DMS114 treated with DMSO at 0.1 percent for 48 hours (cell line): ENCODE measurements at regions not wholly inside any gene's neighbourhood (a gene's known extent, or its start where the extent isn't known, plus 50 kb on each side); places are given as distances from the start of the nearest gene placed in this dataset.

Source experiments
- DNase-seq: peaks from one replicate; lab custom pipeline; 2025; ENCODE audit not compliant: unreplicated experiment; lab: John Stamatoyannopoulos, UW

DNA sequence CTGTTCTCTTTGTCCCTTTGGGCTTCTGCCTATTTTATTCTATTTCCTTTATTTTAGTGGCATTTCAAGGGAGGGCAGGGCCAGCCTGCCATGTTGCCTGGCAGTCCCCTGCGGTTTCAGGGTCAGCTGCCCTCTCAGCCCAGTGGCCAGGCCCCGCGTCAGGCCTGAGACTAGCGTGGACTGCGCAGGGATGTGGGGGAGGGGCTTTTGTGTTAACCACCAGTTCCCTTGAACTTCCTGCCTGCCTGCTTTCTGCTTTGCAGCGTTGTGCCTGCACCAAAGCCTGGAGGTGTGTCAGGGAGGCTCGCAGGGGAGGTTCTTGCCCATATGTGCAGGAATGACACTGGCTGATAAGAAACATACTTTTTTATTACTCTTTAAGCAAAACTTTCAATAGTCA, 157.6 kb downstream of the SLC35B3 start:
- DNase-seq, result no peak

DNA sequence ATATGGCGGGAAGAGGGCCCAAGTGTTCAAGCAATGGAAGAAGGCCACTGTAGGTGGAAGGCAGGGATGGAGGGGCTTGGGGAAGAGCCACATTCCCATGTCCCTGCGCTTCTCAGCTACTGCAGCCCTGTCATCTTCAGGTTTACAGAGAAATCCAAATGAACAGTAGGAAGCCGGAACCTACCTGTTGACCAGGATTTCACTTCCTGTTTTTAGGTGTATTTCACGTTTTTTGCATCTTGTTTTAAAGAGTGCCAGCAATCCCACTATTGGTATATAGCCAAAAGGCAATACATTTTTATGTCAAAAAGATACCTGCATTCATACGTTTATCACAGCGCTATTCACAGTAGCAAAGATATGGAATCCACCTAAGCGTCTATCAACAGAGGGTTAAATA, 159.2 kb downstream of the SLC35B3 start:
- DNase-seq, result no peak

DNA sequence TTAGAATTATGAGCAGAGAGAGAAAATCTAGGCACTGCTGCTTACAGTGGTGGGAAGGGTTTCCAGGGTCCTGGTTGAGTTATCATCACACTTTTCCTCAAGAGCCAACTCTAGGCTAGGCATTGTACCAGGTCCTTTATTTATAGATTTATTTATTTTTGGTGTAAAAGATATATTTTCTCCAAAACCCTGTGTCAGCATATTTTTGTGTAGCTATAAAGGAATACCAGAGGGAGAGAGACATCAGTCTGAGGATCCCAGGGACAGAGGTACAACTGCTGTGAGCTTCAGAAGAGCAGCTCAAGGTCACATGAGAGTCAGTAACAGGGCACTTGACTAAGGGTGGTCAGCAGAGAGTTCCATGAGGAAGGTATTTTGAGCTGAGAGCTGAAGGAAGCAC, 159.7 kb downstream of the SLC35B3 start:
- DNase-seq, result no peak

DNA sequence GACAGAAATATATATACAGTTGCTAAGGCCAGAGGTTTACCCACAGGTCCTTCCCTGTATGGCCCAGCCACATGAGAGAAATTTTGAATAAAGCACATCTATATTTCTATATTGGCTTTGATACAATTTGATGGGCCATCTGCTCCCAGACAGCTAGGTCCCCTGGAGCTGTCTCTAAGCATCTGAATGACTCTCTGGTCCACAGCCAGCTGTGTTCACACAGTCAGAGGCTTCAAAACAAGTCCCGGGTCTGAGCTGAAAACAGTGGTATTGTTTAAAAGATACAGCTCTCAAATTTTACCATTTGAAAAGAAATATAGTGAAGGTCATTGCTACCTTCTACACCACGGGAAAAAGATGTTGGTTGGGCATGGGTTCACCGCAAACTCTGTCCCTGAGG, 161.1 kb downstream of the SLC35B3 start:
- DNase-seq, result no peak

DNA sequence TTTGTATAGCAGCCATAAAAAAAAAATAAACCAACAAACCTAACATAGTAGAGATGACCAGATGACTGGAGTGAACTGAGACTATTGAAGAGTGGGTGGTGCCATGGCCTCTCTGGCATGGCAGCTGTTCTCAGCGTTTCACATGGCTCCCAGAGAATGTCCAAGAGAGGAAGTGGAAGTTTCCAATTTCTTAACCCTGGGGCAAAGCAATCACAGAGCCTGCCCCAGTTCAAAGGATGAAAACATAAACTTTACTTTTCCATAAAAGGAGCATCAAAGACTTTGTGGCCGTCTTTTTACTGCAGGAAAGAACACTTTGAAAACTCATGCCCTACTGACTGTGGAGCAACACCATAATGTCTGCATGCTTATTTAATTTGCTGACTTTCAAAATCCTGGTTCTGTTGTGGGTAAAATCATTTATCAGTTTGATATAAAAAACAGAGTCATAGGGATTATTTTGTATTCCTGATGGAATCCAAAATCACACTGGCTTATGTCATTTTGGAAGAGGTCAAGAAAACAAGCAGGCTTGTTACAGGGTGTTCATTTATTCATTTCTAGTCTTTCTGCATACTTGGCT, 165.4 kb downstream of the SLC35B3 start:
- DNase-seq, result no peak

DNA sequence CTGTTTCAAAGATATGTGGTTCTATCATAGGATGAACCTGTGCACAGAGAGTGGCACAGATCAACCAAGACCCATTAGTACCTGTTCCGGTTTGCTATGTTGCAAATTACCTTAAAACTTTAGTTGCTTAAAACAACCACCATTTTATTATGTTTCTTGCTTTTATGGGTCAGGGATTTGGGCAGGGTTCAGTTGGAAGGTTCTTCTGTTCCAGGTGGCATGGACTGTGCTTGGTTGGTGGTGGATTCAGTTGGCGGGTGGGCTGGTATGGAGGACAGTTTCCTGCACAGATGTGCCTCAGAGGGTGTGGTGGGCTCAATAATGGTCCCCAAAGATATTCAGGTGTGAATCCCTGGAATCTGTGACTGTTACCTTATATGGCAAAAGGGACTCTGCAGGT, 166.3 kb downstream of the SLC35B3 start:
- DNase-seq, result no peak

DNA sequence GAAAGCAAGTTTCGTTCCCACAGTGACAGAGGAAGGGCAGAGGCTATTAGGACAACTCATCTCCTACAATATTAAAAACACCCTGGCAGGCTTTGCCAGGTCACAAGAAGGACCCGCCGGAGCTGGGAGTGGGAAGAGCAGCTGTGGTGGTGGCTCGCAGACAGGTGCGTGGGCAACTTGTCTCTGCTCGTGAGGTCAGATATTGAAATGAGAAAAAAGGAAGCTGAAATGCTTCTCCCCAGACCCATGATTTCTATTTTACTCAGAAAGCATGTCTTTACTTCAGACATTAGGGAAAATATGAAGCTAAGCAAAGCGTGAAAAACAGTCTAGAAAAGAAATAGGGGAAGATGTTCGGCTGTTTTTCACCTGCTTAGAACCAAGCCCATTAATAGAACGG, 166.3 kb upstream of the EEF1E1 start:
- DNase-seq, result no peak

DNA sequence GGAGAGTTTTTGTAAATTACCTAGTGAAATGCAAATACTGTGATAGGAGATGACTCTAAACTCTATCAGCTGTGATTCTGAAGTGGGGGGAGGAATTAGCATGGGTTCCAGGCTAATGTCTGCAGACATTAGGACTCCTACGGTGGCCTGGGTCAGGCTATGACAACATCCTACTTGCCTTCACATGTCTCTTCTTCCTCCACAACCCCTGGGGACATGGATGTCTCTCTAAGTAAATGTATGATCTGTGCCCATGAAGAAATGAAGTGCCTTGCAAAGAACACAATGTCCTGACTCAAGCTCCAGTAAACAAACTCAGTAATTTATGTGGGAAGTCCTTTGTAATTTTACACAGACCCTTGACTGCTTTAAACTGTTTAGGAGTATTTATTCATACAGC, 165.8 kb upstream of the EEF1E1 start:
- DNase-seq, result no peak

DNA sequence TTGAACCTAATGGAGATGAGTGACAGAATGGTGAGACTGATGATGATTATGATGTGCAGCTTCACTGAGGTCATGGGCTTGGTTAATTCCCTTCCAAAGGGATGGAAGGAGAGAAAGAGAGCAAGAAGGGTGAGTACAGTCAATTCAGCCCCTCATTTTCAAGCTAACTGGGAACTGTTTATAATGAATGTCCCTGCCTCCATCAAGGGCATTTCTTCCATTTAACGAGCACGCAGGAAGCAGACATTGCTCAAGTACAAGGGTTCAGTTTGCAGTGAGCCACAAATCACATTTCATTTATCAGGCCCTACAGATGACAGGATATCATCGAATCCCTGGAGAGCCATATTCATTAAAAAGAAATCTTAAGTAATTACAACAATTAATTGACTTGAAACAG, 158.3 kb upstream of the EEF1E1 start:
- no peak for DNase-seq

DNA sequence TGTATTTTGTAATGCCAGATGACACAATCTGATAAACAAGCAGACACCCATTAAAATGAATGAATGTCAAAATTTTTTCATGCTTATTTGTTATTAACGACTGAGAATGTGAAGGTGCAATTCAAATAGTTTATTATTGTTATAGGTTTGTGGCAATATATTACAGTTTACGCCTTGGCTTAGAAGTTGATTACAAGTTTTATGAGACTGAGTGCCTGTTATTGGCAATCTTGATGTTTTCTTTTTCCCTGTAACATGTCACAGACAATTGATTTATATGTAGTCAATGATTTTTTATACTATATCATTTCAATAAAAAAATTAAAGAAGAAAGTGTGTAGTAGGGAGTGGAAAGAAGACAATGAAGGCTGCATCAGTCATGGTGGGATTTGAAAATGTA, 144.1 kb upstream of the EEF1E1 start:
- DNase-seq, result no peak

DNA sequence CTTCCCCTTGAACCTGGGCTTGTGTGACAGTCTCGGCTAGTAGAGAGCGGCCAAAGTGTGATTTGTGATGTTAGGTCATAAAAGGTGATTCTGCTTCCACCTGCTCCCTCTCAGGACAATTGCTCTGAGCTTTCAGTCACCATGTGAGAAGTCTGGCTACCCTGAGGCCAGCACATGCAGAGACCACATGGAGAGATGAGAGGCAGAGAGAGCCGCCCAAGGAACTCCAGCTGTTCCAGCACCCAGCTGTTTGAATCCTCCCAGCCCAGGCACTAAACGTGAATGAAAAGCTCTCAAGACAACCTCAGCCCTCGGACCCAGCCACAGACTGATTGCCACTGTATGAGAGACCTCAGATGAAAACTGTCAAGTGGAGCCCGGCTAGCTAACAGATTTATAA, 143.4 kb upstream of the EEF1E1 start:
- DNase-seq, result no peak

DNA sequence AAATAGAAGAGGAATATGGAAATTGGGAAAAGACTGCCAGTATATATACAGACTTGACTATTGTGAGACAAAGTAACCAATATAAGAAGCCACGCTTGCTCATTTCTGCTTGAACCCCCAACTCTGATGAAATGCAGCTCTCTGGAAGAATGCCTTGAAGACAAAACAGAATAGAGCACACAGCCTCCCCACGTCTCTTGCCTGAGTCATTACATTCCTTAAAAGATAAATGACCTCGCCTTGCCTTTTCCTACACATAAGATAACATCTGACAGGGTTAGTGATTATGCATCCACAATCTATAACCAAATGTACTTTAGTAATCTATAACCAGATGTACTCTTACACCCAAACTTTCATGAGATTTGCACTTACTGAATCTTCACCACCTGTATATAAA, 141.1 kb upstream of the EEF1E1 start:
- DNase-seq, result no peak

DNA sequence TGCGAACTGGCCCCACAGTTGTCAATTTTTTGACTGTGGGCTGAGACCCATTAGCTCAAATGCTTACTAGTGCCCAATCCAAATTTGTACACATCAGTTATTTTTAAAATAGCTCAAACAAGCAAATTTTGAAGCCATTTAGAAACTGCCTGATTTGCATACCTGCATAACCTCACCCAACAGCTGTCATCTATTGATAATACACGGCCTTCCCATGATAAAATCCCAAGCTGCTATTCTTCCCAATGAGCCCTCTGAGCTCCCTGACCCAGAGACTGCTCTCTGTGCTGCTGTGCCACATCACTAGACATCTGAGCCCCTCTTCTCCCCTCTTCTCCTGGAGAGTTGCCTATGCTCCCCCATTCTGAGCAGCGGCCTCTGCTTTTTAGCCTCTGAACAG, 140.5 kb upstream of the EEF1E1 start:
- no peak for DNase-seq

DNA sequence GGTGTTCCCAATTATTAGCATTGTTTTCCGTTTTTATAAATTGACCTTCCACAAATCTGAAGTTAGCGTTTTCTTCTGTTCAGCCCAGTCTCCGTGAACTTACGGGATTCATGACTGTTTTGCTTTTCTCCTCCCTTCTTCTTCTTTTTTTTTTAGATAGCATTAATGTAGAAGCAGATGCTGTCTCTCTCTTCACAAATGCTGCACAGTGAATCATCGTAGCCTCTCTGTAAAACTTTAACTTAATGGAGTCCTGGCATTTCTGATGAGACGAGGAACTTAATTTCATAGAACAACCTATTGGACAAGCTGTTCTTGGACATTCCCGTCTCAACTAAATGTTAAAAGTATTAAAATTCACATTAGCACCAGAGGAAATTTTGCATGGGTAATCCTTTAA, 138.0 kb upstream of the EEF1E1 start:
- DNase-seq, result no peak

DNA sequence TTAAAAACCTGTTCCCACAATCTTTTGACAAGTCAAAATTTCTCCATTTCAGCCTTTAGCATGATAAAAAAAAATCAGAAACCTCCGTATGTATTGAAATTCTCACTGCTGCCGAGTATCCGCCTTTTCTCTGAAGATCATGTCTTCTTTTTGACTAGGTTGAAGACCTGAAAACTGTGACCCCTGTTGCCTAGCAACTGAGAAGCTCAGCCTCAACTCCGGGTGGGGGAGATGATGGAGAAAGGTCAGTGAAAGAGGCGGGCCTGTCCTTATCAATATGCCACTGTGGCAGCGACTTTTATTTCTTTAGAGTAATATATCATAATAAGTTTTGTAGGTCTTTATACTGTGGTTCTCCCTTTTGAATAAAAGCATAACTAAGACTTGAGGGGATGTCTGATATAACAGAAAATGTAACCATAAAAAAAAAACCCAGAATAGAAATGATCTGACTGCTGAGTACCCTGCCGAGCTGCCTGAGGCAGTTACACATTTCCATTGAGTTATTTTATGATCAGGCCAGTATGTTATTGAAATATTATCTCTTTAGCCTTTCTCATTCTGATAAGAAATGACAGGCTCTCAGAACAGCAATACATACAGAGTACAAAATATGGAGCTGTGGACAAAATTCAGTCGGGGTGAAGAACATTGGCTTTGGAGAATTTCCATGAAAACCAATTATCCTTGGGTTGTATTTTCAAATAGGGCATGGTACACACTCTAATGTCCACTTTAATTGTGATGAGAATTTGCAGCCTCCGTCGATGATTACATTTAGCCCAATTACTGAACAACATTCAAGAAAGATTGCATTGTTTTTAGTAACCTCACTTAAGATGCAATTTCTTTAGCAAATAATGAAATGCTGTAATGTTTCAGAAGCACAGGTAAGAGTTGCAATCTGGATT, 136.7 kb upstream of the EEF1E1 start:
- DNase-seq, result no peak

DNA sequence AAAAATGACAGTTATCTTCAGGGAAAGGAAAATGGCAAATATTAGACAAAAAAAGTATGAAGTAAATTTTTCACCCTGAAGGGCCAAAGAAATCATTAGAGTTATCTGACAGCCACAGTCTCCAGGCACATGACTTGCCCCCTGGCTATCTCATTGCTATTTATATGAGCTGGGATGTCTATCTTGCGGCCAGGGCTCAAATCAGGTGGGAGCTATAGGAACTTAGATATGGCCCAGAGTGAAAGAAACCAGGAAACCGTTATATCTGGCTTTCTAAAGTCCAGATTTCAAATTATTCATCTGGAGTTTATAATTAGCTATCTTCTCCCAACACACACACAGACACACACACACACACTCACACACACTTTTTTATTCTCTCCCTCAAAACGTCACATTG, 135.3 kb upstream of the EEF1E1 start:
- DNase-seq, result no peak

DNA sequence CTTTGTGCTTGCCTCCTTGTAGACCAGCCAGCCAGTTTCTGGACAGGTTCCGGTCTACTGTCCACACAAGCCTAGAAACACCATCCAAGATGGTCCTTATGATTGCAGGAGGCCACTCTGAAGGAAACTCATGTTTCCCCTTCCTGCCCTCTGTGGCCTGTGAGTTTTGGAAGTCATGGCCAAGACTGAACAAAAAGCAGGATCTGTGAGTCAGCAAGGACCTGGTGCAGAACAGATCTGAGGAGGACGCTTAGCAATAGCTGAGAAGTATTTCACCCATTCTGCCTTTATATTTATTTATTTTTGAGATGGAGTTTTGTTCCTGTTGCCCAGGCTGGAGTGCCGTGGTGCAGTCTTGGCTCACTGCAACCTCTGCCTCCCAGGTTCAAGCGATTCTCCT, 134.6 kb upstream of the EEF1E1 start:
- DNase-seq, result no peak

DNA sequence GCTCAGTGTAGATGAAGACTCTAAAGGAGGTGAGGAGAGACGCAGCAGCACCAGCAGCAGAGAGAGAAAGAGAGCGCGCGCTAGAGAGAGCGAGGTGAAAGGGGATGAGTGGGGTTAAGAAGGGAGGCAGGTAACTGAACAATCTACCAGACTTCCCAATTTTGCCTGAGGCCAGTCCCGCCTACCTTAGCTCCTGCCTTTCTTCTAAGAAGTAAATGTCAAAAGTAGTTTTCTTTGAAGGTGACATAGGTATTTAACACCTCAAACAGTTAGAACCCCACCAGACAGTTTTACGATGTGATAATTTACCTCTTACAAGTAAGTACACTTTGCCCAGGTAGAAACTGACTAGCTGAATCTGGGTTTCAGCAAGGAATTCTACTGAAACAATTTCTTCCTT, 132.0 kb upstream of the EEF1E1 start:
- no peak for DNase-seq

DNA sequence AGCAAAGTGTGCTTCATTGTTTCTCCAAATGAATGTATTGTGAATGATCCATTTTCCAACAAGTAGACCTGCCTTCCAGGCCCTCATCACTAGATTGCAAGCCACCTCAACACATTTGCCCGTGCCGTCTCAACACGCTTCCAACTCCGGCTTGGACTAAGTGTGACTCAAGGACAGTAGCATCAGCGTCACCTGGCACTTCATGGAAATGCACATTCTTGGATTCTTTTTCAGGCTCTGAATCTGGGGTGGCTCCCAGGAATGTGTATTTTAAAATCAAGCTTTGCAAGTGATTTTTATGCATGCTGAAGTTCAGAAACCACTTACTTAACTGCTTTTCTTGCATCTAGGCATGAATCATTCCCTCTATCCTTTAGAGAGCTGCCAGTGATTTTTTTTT, 129.6 kb upstream of the EEF1E1 start:
- no peak for DNase-seq

DNA sequence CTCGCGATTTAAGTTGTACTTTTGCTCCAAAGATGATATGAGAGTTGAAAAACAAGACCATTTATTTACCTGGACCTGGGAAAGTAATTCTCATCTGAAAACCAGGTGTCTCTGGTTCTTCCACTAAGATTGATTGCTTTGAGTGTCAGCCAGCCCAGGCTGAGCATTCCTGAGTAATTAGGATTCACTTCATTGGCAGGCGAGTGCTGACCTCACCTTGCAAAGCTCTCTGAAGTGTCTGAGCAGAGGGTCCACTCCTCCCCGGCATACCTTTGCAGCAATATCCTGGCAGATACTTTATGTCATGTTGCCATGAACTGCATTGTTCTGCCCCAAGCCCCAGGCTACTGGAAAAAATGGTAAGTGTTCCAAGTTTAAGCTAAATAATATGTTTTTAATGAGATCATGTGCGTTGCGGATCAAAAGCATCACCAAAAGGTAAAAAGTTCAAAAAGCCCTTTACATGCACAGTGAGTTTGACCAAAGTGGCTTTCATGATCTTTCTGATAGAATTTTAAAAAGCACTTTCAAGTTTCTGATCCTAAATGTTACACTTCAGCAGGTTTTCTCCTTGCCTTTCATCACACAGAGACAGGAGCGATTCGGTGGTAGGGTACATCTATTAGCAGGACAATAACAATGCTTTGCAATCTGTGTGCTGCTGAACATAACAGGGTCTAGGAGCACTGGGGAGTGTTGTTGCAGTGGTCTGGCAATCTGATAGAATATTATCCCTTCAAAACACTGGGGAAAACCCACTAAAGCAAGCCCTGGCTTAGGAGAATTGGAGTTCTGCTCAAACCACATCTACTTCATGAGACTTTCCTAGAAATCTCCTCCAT, 127.8 kb upstream of the EEF1E1 start:
- DNase-seq, result no peak

DNA sequence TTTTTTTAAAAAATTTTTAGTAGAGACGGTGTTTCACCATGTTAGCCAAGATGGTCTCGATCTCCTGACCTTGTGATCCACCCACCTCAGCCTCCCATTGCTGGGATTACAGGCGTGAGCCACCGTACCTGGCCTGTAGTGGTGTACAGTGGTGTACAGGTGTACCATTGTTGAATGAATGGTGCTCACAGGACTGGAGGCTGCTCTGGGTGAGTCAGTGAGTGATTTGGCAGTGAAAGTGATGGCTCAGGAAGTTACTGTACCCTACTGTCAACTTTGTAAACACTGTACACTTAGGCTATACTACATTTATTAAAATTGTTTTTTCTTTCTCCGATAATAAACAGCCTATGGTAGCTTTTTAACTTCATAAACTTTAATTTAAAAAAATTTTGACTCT, 122.8 kb upstream of the EEF1E1 start:
- no peak for DNase-seq

DNA sequence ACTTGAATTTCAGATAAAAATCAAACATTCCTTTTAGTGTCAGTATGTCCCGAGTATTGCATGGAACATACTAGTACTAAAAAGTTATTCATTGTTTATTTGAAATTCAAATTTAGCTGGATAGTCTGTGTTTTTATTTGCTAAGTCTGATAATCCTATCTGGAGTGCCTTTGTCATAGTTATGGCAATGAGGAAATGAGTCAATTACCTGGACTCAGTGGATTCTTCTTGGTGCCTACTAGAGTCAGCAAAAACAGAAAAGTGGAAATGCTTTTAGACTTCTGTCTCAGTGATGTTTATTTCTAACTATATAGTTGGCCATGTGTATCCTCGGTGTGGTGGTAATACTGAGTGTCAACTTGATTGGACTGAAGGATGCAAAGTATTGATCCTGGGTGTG, 121.3 kb upstream of the EEF1E1 start:
- no peak for DNase-seq
